SIG-M5 (cell line): ENCODE measurements at regions not wholly inside any gene's neighbourhood (a gene's known extent, or its start where the extent isn't known, plus 50 kb on each side); places are given as distances from the start of the nearest gene placed in this dataset.
"Not testable (repeated sequence)": the region's sequence is repeated elsewhere in the genome, so short reads cannot be mapped to it uniquely, and the experiment has no call there.

Experiments
- DNase-seq: peaks from one replicate; lab custom pipeline; 2025; lab: John Stamatoyannopoulos, UW

DNA sequence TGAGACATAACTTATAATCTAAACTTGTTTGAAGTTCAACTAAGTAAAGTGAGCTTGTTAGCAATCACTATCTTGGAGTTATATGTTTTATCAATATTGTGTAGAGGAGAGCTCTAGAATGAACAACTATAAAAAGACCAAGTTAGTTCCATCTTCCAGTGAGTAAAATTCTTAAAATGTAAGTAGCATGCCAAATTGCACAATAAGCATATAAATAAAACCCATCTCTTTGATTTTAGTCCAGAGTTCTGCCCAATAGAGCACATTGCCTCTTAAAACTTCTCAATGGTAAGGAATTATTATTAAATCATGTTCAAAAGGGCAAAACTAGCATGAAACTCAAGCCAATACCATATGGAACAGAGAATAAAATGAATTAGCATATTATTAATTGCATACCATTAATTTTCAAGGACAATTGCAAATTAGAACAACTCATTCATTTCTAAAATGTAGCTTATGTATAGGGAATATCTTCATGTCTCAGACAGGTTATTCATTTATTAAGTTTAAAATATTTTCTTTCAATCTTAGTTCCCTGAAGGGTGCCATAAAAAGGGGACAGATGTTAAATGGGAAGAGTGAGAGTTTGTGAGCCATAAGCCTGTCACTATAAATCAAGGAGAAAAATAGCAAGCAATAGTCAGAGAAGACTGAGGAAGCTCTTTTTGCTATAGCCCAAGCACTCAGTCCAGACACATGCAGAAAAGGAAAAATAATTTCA lies 507.6 kb downstream of the CENPC start:
- DNase-seq: no peak

DNA sequence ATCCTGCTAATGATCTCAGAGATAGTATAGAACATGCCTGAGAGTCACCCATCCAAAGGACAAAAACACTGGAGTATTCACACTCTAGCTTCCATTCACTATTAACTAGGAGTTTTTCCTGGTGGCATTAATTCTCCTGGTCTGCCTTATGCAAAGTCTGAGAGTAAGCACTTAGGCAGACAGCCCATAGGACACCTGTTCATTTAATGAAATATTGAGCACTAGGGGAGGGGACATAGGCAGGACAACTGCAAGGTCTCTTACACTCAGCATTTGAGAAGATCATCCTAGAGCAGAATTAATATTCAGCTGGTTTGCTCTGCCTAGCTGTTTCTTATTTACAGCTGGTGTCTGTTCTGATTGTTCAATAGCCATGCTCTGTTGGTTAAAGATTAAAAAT lies 508.5 kb downstream of the CENPC start:
- no peak for DNase-seq

DNA sequence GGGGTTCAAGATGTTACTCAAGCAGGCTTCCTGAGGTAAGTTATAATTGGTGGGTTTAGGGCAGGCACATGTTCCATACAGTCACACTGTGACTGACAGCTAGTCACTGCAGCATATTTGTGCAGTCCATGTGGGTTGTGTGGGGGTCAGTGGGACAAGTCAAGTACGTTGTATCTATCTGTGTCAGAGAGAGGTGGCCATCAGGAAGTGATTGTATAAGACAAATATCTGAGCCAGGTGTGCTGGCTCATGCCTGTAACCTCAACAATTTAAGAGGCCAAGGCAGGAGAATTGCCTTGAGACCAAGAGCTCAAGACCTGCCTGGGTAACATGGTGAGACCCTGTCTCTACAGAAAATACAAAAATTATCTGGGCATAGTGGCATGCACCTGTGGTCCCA lies 509.3 kb downstream of the CENPC start:
- DNase-seq: no peak

GRCh38 chr4:67035501-67035900 lies 509.8 kb downstream of the CENPC start:
- DNase-seq: no peak

DNA sequence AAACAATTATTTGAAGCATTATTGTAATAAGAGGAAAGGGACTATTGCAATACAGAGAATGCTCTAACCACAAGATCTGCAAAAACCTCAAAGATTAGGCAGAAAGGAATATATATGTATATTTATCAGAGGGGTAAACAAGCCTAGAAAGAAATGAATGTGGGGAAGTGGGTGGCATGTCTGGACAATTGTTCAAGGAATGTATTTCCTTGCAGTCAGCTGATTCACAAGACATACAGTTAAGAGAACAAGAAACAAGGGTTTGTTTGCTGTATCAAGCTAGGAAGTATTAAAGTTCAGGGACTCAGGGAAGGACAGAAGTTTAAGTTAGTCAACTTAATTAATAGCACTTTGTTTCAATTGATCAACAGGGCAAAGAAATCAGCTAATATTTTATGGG lies 514.7 kb downstream of the CENPC start:
- DNase-seq: no peak

DNA sequence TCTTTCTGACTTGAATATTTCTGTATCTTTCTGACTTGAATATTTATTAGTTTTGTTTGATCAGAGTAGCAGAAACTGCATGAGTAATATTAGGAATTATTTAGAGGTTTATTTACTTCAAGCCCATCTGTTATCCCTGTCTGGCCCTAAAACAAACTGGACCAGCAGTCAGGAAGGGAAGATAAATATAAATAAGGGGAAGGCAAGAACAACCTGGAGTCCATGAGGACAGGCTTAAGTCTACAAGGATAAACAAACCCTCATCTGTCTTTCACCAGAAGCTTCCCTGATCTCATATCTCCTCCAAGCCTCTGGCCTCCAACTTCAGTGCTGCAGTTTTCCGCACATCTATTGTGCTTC lies 524.9 kb downstream of the CENPC start:
- no peak for DNase-seq

GRCh38 chr4:67019686-67020437 lies 525.4 kb downstream of the CENPC start:
- no peak for DNase-seq

- no peak for DNase-seq
Measured at GRCh38 chr4:67014592-67014991, 530.7 kb downstream of the CENPC start.

GRCh38 chr4:67006791-67007190 lies 538.5 kb downstream of the CENPC start:
- no peak for DNase-seq

GRCh38 chr4:66991521-66991920 lies 553.8 kb downstream of the CENPC start:
- no peak for DNase-seq

DNA sequence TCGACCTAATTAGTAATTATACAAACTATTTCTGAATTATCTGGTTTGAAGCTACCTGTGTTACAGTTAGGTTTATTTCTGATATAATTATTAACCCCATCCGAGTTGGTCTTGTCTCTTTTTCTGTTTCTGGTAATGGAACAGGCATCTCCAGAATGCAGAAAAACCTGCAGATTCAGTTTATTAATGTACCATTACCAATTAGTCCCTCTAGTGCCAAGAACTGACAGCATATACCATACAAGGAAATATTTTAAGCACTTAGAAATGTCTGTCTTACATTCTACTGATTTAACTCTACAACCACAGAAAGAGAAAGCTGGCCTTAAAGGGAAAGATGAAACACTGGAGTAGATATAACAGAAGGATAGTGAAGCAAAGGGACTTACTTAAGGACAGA lies 570.6 kb downstream of the CENPC start:
- no peak for DNase-seq

DNA sequence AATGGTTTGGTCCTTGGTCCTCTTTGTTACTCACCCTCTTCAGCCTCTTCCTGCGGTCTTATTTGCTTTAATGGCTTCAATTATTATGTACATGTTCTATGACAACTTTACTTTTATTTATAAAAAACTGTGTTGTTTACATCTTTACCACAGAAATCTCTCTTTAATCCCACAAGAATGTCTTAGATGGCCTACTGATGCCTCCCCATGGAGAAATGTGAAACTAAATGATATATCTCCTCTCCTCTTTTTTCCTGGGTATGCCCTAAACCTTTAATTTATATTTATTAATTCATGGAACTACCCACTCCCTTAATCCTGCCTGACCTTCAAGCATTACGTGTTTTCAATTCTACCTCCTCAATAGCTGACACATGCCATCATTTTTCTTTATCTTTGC lies 573.2 kb downstream of the CENPC start:
- DNase-seq: no peak

GRCh38 chr4:66964467-66964866 lies 580.8 kb downstream of the CENPC start:
- DNase-seq: no peak

- no peak for DNase-seq
Measured at GRCh38 chr4:66963084-66963483, 582.2 kb downstream of the CENPC start.

DNA sequence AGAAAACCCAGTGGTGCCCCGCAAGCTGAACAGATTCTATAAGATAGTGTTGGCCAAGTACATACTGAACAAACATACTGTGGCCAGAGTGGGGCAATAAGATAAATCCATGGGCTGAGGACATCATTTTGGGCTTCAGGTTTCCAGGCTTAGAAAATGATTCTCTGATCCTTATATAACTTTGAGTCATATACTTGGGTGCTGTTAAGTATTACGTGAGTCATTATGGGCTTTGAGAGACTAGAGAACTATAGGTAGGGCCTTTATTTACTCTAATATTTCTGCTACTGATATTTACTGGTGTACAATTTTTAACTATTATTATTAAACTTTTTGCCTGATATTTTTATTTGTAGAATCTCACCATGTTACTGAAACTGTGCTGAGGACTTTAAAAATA lies 586.1 kb downstream of the CENPC start:
- DNase-seq: no peak

DNA sequence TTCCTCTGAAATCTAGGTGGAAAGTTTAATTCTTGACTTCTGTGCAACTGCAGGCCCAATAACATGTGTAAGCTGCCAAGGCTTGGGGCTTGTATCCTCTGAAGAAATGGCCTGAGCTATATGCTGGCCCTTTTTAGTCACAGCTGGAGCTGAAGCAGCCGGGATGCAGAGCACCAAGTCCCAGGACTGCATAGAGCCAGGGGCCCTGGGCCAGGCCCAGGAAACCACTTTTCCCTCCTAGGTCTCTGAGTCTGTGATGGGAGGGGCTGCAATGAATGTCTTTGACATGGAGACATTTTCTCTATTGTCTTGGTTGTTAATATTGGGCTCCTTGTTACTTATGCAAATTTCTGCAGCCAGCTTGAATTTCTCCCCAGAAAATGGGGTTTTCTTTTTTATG lies 588.5 kb downstream of the CENPC start:
- DNase-seq: no peak

DNA sequence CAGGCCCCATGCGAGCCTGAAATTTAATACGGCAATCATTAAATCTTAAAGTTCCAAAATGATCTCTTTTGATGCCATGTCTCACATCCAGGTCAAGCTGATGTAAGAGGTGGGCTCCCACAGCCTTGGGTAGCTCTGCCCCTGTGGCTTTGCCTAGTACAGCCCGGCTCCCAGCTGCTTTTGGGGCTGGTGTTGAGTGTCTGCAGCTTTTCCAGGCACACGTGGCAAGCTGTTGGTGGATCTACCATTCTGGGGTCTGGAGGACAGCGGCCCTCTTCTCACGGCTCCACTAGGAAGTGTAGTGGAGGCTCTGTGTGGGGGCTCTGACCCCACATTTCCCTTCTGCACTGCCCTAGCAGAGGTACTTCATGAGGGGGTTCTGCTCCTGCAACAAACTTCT lies 588.9 kb downstream of the CENPC start:
- DNase-seq: no peak

- DNase-seq: no peak
Measured at GRCh38 chr4:66955784-66956183, 589.5 kb downstream of the CENPC start.

- peak; percentile 22 for DNase-seq
Measured at GRCh38 chr4:66949419-66949818, 595.9 kb downstream of the CENPC start.

GRCh38 chr4:66946761-66947160 lies 598.5 kb downstream of the CENPC start:
- no peak for DNase-seq

- DNase-seq: no peak
Measured at GRCh38 chr4:66943112-66943511, 602.2 kb downstream of the CENPC start.

GRCh38 chr4:66931981-66932380 lies 613.3 kb downstream of the CENPC start:
- DNase-seq: not testable (repeated sequence)

DNA sequence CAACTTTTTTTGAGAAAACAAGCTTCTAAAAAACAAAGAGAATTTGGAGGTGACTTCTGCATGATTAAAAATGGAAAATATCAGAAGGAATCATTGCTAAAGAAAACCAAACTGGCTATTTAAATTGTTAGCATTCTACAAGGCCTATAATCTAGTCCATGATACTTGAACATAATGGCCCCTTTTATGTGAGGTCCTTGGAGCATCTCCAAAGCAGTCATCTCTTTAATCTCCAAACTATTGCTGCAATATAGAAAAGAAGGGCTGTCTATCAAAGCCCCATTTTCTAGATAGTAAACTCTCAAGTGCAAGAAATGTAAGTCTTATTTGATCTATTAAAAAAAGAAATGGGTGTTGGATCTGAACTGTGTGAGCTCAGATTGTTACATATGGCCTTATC lies 615.1 kb downstream of the CENPC start:
- DNase-seq: no peak

- no peak for DNase-seq
Measured at GRCh38 chr4:66929748-66930147, 615.6 kb downstream of the CENPC start.
